H9 (cell line): ENCODE measurements at regions not wholly inside any gene's neighbourhood (a gene's known extent, or its start where the extent isn't known, plus 50 kb on each side); places are given as distances from the start of the nearest gene placed in this dataset.

Experiments
- DNase-seq: peaks from one replicate; pipeline ENCODE4 v3.0.0-alpha.2; 2017
- H2AFZ ChIP-seq: one replicate; pipeline ENCODE4 v1.6.1; 2013; ENCODE audit warnings: mild to moderate bottlenecking, low read length, control low read depth, moderate library complexity
- H2AK5ac ChIP-seq: 2 replicates; pipeline ENCODE4 v1.6.1; 2013; ENCODE audit warnings: low read length, control low read depth, mixed read lengths; ENCODE audit not compliant: insufficient read length
- H2BK120ac ChIP-seq: one replicate; pipeline ENCODE4 v1.6.1; 2013; ENCODE audit warnings: low read depth, mild to moderate bottlenecking, low read length, control low read depth, inconsistent platforms; ENCODE audit not compliant: poor library complexity, severe bottlenecking
- H2BK12ac ChIP-seq: 2 replicates; pipeline ENCODE4 v1.6.1; 2013; ENCODE audit warnings: low read length, control low read depth, mixed read lengths, low read depth; ENCODE audit not compliant: insufficient read length
- H2BK15ac ChIP-seq: 2 replicates; pipeline ENCODE4 v1.6.1; 2013; ENCODE audit warnings: low read depth, low read length, control low read depth
- H2BK20ac ChIP-seq: one replicate; pipeline ENCODE4 v1.6.1; 2013; ENCODE audit warnings: low read depth, mild to moderate bottlenecking, low read length, control low read depth, inconsistent platforms; ENCODE audit not compliant: poor library complexity, severe bottlenecking
- H2BK5ac ChIP-seq: 2 replicates; pipeline ENCODE4 v1.6.1; 2013; ENCODE audit warnings: low read length, control low read depth, mixed read lengths; ENCODE audit not compliant: insufficient read length
- H3K14ac ChIP-seq: 2 replicates; pipeline ENCODE4 v1.6.1; 2013; ENCODE audit warnings: low read length, control low read depth; ENCODE audit not compliant: insufficient read depth
- H3K18ac ChIP-seq: 2 replicates; pipeline ENCODE4 v1.6.1; 2013; ENCODE audit warnings: low read depth, mild to moderate bottlenecking, mixed read lengths, low read length, control low read depth; ENCODE audit not compliant: insufficient read length
- H3K23ac ChIP-seq: 2 replicates; pipeline ENCODE4 v1.6.1; 2013; ENCODE audit warnings: low read length, control low read depth, mixed read lengths, low read depth; ENCODE audit not compliant: insufficient read length
- H3K23me2 ChIP-seq: 2 replicates; pipeline ENCODE4 v1.6.1; 2013; ENCODE audit warnings: low read depth, mild to moderate bottlenecking, mixed read lengths, low read length, control low read depth; ENCODE audit not compliant: insufficient read length, poor library complexity, severe bottlenecking
- H3K27ac ChIP-seq: 2 replicates; pipeline ENCODE4 v1.5.1; 2013; ENCODE audit warnings: low read length, control low read depth, mixed read lengths, low read depth; ENCODE audit not compliant: insufficient read length
- H3K27me3 ChIP-seq: 2 replicates; pipeline ENCODE4 v1.6.1; 2013; ENCODE audit warnings: low read length, control low read depth, inconsistent platforms; ENCODE audit not compliant: insufficient read depth
- H3K4ac ChIP-seq: 2 replicates; pipeline ENCODE4 v1.6.1; 2013; ENCODE audit warnings: low read depth, mild to moderate bottlenecking, control low read depth, inconsistent platforms, low read length, moderate library complexity
- H3K4me1 ChIP-seq: 2 replicates; pipeline ENCODE4 v1.6.1; 2013; ENCODE audit warnings: low read length, control low read depth, inconsistent platforms; ENCODE audit not compliant: insufficient read depth
- H3K4me2 ChIP-seq: 2 replicates; pipeline ENCODE4 v1.6.1; 2013; ENCODE audit warnings: low read length, control low read depth, mixed read lengths; ENCODE audit not compliant: insufficient read length, insufficient read depth
- H3K56ac ChIP-seq: 2 replicates; pipeline ENCODE4 v1.6.1; 2013; ENCODE audit warnings: low read depth, mild to moderate bottlenecking, mixed read lengths, low read length, control low read depth; ENCODE audit not compliant: insufficient read length
- H3K79me1 ChIP-seq: 2 replicates; pipeline ENCODE4 v1.6.1; 2013; ENCODE audit warnings: low read depth, mild to moderate bottlenecking, moderate library complexity, low read length, control low read depth, inconsistent platforms; ENCODE audit not compliant: insufficient read depth, poor library complexity, severe bottlenecking
- H3K79me2 ChIP-seq: 2 replicates; pipeline ENCODE4 v1.6.1; 2013; ENCODE audit warnings: low read length, control low read depth, inconsistent platforms; ENCODE audit not compliant: insufficient read depth
- H3K9ac ChIP-seq: 2 replicates; pipeline ENCODE4 v1.6.1; 2013; ENCODE audit warnings: low read length, control low read depth, mixed read lengths; ENCODE audit not compliant: insufficient read length; ENCODE audit errors: extremely low read depth
- H3K9me3 ChIP-seq: one replicate; pipeline ENCODE4 v1.6.1; 2013; ENCODE audit warnings: low read depth, low read length, inconsistent platforms; ENCODE audit not compliant: control insufficient read depth
- H3T11ph ChIP-seq: one replicate; pipeline ENCODE4 v1.6.1; 2013; ENCODE audit warnings: mild to moderate bottlenecking, low read length, control low read depth, inconsistent platforms
- H4K20me1 ChIP-seq: one replicate; pipeline ENCODE4 v1.6.1; 2013; ENCODE audit not compliant: control insufficient read depth, insufficient read length, insufficient read depth
- H4K5ac ChIP-seq: 2 replicates; pipeline ENCODE4 v1.6.1; 2013; ENCODE audit warnings: low read depth, mild to moderate bottlenecking, mixed read lengths, low read length, control low read depth; ENCODE audit not compliant: insufficient read length
- H4K8ac ChIP-seq: replicated peaks from 2 replicates; pipeline ENCODE4 v1.6.1; 2013; ENCODE audit warnings: low read length, control low read depth, mixed read lengths, low read depth; ENCODE audit not compliant: insufficient read length
- H4K91ac ChIP-seq: 2 replicates; pipeline ENCODE4 v1.6.1; 2013; ENCODE audit warnings: low read depth, mild to moderate bottlenecking, moderate library complexity, mixed read lengths, low read length, control low read depth; ENCODE audit not compliant: insufficient read length
- H3K27ac Mint-ChIP-seq, 3 experiments: 2 replicates in 2 of 3; 3 replicates in 1 of 3; pipeline ENCODE4 v1.8.0; 2020 to 2021; ENCODE audit warnings: mixed read lengths in 3 of 3, mild to moderate bottlenecking in 1 of 3, moderate library complexity in 1 of 3
- H3K27me3 Mint-ChIP-seq: 2 replicates; pipeline ENCODE4 v1.8.0; 2021; ENCODE audit warnings: low read depth, mild to moderate bottlenecking, moderate library complexity, mixed read lengths
- H3K36me3 Mint-ChIP-seq, 3 experiments: 2 replicates in 2 of 3; 3 replicates in 1 of 3; pipeline ENCODE4 v1.8.0; 2020 to 2021; ENCODE audit warnings: low read depth in 3 of 3, mixed read lengths in 3 of 3; ENCODE audit not compliant: insufficient read depth in 1 of 3
- H3K4me1 Mint-ChIP-seq, 2 experiments: 2 replicates each; pipeline ENCODE4 v1.8.0; 2020; ENCODE audit warnings: mixed read lengths in 2 of 2
- H3K4me3 Mint-ChIP-seq, 2 experiments: 2 replicates in 1 of 2; 3 replicates in 1 of 2; pipeline ENCODE4 v1.8.0; 2020 to 2021; ENCODE audit warnings: mild to moderate bottlenecking in 2 of 2, mixed read lengths in 2 of 2, moderate library complexity in 1 of 2
- H3K9me3 Mint-ChIP-seq, 2 experiments: 2 replicates in 1 of 2; 3 replicates in 1 of 2; pipeline ENCODE4 v1.8.0; 2020; ENCODE audit warnings: mild to moderate bottlenecking in 2 of 2, mixed read lengths in 2 of 2, moderate library complexity in 1 of 2
- WGBS: extraction: QIAGEN DNeasy Blood & Tissue Kit; methylation state at CpG from one replicate; pipeline ENCODE4 v1.1.7; 2013; ENCODE audit warnings: missing lambda C conversion rate, low lambda C conversion rate, mixed read lengths; ENCODE audit not compliant: insufficient read length; ENCODE audit errors: extremely low coverage; 5-methylcytosine and 5-hydroxymethylcytosine counted together
- TF ChIP-seq, protein P1 (sequence below): fragments of 200-600 bp; sonication (generic); conservative IDR thresholded peaks from 3 replicates; pipeline ENCODE4 v1.8.0; 2021; ENCODE audit warnings: antibody characterized with exemption, mild to moderate bottlenecking

GRCh38 chr4:108519911-108520601 is 100.3 kb upstream of the RPL34 start:
- H3K4me2 ChIP-seq: no peak overlapping the region
- no peak overlapping the region for H2AK5ac ChIP-seq
- H2BK120ac ChIP-seq: no peak overlapping the region
- H3K79me2 ChIP-seq: no peaks in the 10 kb centered on the region
- no peak overlapping the region for H3K14ac ChIP-seq
- no peak overlapping the region for H2BK5ac ChIP-seq
- no peaks in the 10 kb centered on the region for H3K27me3 ChIP-seq
- H3K18ac ChIP-seq: no peak overlapping the region
- whole genome bisulfite sequencing: no CpG with 5 or more reads among the region's 4 CpGs
- no peak overlapping the region for H4K8ac ChIP-seq
- no peak overlapping the region for H2BK12ac ChIP-seq
- H3K27ac ChIP-seq: no peak overlapping the region
- H3K23me2 ChIP-seq: no peaks in the 10 kb centered on the region
- H3K4me1 Mint-ChIP-seq: peaks cover 0 to 3% of the 10 kb centered on the region in 2 experiments; a peak in 1 of 4 replicates
- no peak overlapping the region for H4K91ac ChIP-seq
- TF ChIP-seq, protein P1, sequence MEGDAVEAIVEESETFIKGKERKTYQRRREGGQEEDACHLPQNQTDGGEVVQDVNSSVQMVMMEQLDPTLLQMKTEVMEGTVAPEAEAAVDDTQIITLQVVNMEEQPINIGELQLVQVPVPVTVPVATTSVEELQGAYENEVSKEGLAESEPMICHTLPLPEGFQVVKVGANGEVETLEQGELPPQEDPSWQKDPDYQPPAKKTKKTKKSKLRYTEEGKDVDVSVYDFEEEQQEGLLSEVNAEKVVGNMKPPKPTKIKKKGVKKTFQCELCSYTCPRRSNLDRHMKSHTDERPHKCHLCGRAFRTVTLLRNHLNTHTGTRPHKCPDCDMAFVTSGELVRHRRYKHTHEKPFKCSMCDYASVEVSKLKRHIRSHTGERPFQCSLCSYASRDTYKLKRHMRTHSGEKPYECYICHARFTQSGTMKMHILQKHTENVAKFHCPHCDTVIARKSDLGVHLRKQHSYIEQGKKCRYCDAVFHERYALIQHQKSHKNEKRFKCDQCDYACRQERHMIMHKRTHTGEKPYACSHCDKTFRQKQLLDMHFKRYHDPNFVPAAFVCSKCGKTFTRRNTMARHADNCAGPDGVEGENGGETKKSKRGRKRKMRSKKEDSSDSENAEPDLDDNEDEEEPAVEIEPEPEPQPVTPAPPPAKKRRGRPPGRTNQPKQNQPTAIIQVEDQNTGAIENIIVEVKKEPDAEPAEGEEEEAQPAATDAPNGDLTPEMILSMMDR: no peak
- H3K56ac ChIP-seq: no peak overlapping the region
- no peak overlapping the region for H4K5ac ChIP-seq
- no peak overlapping the region for H3K23ac ChIP-seq
- no peaks in the 10 kb centered on the region for H4K20me1 ChIP-seq
- no peaks in the 10 kb centered on the region for H3K79me1 ChIP-seq
- H3K27ac Mint-ChIP-seq: no peak overlapping the region
- H3K4ac ChIP-seq: no peak overlapping the region
- no peaks in the 10 kb centered on the region for H3K9me3 Mint-ChIP-seq
- no peak overlapping the region for H2AFZ ChIP-seq
- no peak overlapping the region for H2BK15ac ChIP-seq
- H3K4me1 ChIP-seq: peaks cover 3% of the 10 kb centered on the region
- no peak overlapping the region for H3K4me3 Mint-ChIP-seq
- no peak overlapping the region for H2BK20ac ChIP-seq
- H3T11ph ChIP-seq: no peak overlapping the region
- peaks cover 3% of the 10 kb centered on the region for H3K27me3 Mint-ChIP-seq
- no peak for DNase-seq
- H3K36me3 Mint-ChIP-seq: no peaks in the 10 kb centered on the region
- H3K9me3 ChIP-seq: no peaks in the 10 kb centered on the region
- H3K9ac ChIP-seq: no peak overlapping the region
